ENCODE measurements at regions not wholly inside any gene's neighbourhood (a gene's known extent, or its start where the extent isn't known, plus 50 kb on each side); places are given as distances from the start of the nearest gene placed in this dataset.
A peak's percentile ranks its signal among the peaks of the same experiment; 100 is the strongest.

GRCh38 chr12:14167005-14167628 is 185.7 kb upstream of the GRIN2B start:
- Mint-ChIP-seq H3K4me1 (ENCODE audit: low read depth) (no peaks in the 10 kb centered on the region), H3K9me3 (no peaks in the 10 kb centered on the region), H3K4me3 (no peak overlapping the region), H3K36me3 (ENCODE audit: low read depth) (no peaks in the 10 kb centered on the region), H3K27ac (no peak overlapping the region), H3K27me3 (ENCODE audit: insufficient read depth) (peaks cover 5% of the 10 kb centered on the region)
- peak; percentile 8 for DNase-seq (ENCODE audit: low spot score)
- intact Hi-C loops (cut with micrococcal nuclease), result loop anchor here (1.0 to 10.0 kb wide), 5 partner anchors 303 to 910 kb away; no protein-coding TSS in a partner anchor

GRCh38 chr12:14169281-14169680 is 187.9 kb upstream of the GRIN2B start:
- Mint-ChIP-seq H3K4me3 (no peak overlapping the region), H3K27ac (no peak overlapping the region), H3K27me3 (ENCODE audit: insufficient read depth) (peaks cover 9% of the 10 kb centered on the region), H3K4me1 (ENCODE audit: low read depth) (no peaks in the 10 kb centered on the region), H3K36me3 (ENCODE audit: low read depth) (no peaks in the 10 kb centered on the region), H3K9me3 (no peaks in the 10 kb centered on the region)
- no peak for DNase-seq (ENCODE audit: low spot score)
- intact Hi-C loops (cut with micrococcal nuclease), result loop anchor here (5.0 to 10.0 kb wide), 2 partner anchors 504 to 892 kb away; no protein-coding TSS in a partner anchor

- no peaks in the 10 kb centered on the region for H3K4me1 Mint-ChIP-seq (ENCODE audit: low read depth)
- H3K27me3 Mint-ChIP-seq (ENCODE audit: insufficient read depth), result peaks cover 9% of the 10 kb centered on the region
- no peak for DNase-seq (ENCODE audit: low spot score)
- no peaks in the 10 kb centered on the region for H3K9me3 Mint-ChIP-seq
- no peak overlapping the region for H3K4me3 Mint-ChIP-seq
- H3K36me3 Mint-ChIP-seq (ENCODE audit: low read depth), result no peaks in the 10 kb centered on the region
- no peak overlapping the region for H3K27ac Mint-ChIP-seq
- intact Hi-C loops (cut with micrococcal nuclease), result no loop called here
Observed at GRCh38 chr12:14171106-14171505, 189.7 kb upstream of the GRIN2B start.

GRCh38 chr12:14175206-14175605 is 190.3 kb upstream of the ATF7IP start:
- intact Hi-C loops (cut with micrococcal nuclease), result no loop called here
- Mint-ChIP-seq H3K27ac (no peak overlapping the region), H3K9me3 (peaks cover 2% of the 10 kb centered on the region), H3K4me1 (ENCODE audit: low read depth) (no peaks in the 10 kb centered on the region), H3K4me3 (no peak overlapping the region), H3K27me3 (ENCODE audit: insufficient read depth) (peaks cover 4% of the 10 kb centered on the region), H3K36me3 (ENCODE audit: low read depth) (no peaks in the 10 kb centered on the region)
- no peak for DNase-seq (ENCODE audit: low spot score)

- no peaks in the 10 kb centered on the region for H3K4me1 Mint-ChIP-seq (ENCODE audit: low read depth)
- peak; percentile 3 for DNase-seq (ENCODE audit: low spot score)
- peaks cover 4% of the 10 kb centered on the region for H3K27me3 Mint-ChIP-seq (ENCODE audit: insufficient read depth)
- no peak overlapping the region for H3K27ac Mint-ChIP-seq
- intact Hi-C loops (cut with micrococcal nuclease), result loop anchor here (1.0 to 10.0 kb wide), 5 partner anchors 139 to 479 kb away; partner anchors contain the start of gene ATF7IP
- no peaks in the 10 kb centered on the region for H3K36me3 Mint-ChIP-seq (ENCODE audit: low read depth)
- no peaks in the 10 kb centered on the region for H3K9me3 Mint-ChIP-seq
- H3K4me3 Mint-ChIP-seq, result no peak overlapping the region
Observed at GRCh38 chr12:14185427-14186192, 179.9 kb upstream of the ATF7IP start.

- Mint-ChIP-seq H3K27me3 (ENCODE audit: insufficient read depth) (peaks cover 4% of the 10 kb centered on the region), H3K36me3 (ENCODE audit: low read depth) (no peaks in the 10 kb centered on the region), H3K4me1 (ENCODE audit: low read depth) (no peaks in the 10 kb centered on the region), H3K27ac (no peak overlapping the region), H3K4me3 (no peak overlapping the region), H3K9me3 (no peaks in the 10 kb centered on the region)
- intact Hi-C loops (cut with micrococcal nuclease), result loop anchor here (1.0 to 10.0 kb wide), 5 partner anchors 139 to 478 kb away; partner anchors contain the start of gene ATF7IP
- no peak for DNase-seq (ENCODE audit: low spot score)
Observed at GRCh38 chr12:14186193-14186502, 179.3 kb upstream of the ATF7IP start.

- H3K27me3 Mint-ChIP-seq (ENCODE audit: insufficient read depth), result peaks cover 6% of the 10 kb centered on the region
- no peak overlapping the region for H3K27ac Mint-ChIP-seq
- H3K4me3 Mint-ChIP-seq, result no peak overlapping the region
- H3K4me1 Mint-ChIP-seq (ENCODE audit: low read depth), result no peaks in the 10 kb centered on the region
- no peak for DNase-seq (ENCODE audit: low spot score)
- no peaks in the 10 kb centered on the region for H3K36me3 Mint-ChIP-seq (ENCODE audit: low read depth)
- H3K9me3 Mint-ChIP-seq, result no peaks in the 10 kb centered on the region
- intact Hi-C loops (cut with micrococcal nuclease), result loop anchor here (10.0 kb wide), 1 partner anchor 138 kb away; no protein-coding TSS in a partner anchor
Observed at GRCh38 chr12:14187002-14187401, 178.5 kb upstream of the ATF7IP start.

- no peak for DNase-seq (ENCODE audit: low spot score)
- Mint-ChIP-seq H3K4me1 (ENCODE audit: low read depth) (no peaks in the 10 kb centered on the region), H3K27me3 (ENCODE audit: insufficient read depth) (peaks cover 6% of the 10 kb centered on the region), H3K9me3 (no peaks in the 10 kb centered on the region), H3K36me3 (ENCODE audit: low read depth) (no peaks in the 10 kb centered on the region), H3K27ac (no peak overlapping the region), H3K4me3 (no peak overlapping the region)
- intact Hi-C loops (cut with micrococcal nuclease), result loop anchor here (10.0 kb wide), 1 partner anchor 137 kb away; no protein-coding TSS in a partner anchor
Observed at GRCh38 chr12:14187966-14188365, 177.5 kb upstream of the ATF7IP start.

GRCh38 chr12:14188744-14189143 is 176.7 kb upstream of the ATF7IP start:
- H3K9me3 Mint-ChIP-seq, result no peaks in the 10 kb centered on the region
- no peak overlapping the region for H3K27ac Mint-ChIP-seq
- no peaks in the 10 kb centered on the region for H3K4me1 Mint-ChIP-seq (ENCODE audit: low read depth)
- intact Hi-C loops (cut with micrococcal nuclease), result loop anchor here (10.0 kb wide), 1 partner anchor 136 kb away; no protein-coding TSS in a partner anchor
- no peak for DNase-seq (ENCODE audit: low spot score)
- H3K27me3 Mint-ChIP-seq (ENCODE audit: insufficient read depth), result peaks cover 6% of the 10 kb centered on the region
- H3K4me3 Mint-ChIP-seq, result no peak overlapping the region
- H3K36me3 Mint-ChIP-seq (ENCODE audit: low read depth), result no peaks in the 10 kb centered on the region

GRCh38 chr12:14190694-14191093 is 174.8 kb upstream of the ATF7IP start:
- Mint-ChIP-seq H3K27ac (no peak overlapping the region), H3K9me3 (no peaks in the 10 kb centered on the region), H3K27me3 (ENCODE audit: insufficient read depth) (peaks cover 4% of the 10 kb centered on the region), H3K36me3 (ENCODE audit: low read depth) (no peaks in the 10 kb centered on the region), H3K4me3 (no peak overlapping the region), H3K4me1 (ENCODE audit: low read depth) (no peaks in the 10 kb centered on the region)
- no peak for DNase-seq (ENCODE audit: low spot score)
- intact Hi-C loops (cut with micrococcal nuclease), result no loop called here

GRCh38 chr12:14191612-14192011 is 173.9 kb upstream of the ATF7IP start:
- DNase-seq (ENCODE audit: low spot score), result no peak
- intact Hi-C loops (cut with micrococcal nuclease), result no loop called here
- H3K27me3 Mint-ChIP-seq (ENCODE audit: insufficient read depth), result peaks cover 2% of the 10 kb centered on the region
- no peak overlapping the region for H3K27ac Mint-ChIP-seq
- H3K9me3 Mint-ChIP-seq, result no peaks in the 10 kb centered on the region
- H3K4me3 Mint-ChIP-seq, result no peak overlapping the region
- no peaks in the 10 kb centered on the region for H3K4me1 Mint-ChIP-seq (ENCODE audit: low read depth)
- H3K36me3 Mint-ChIP-seq (ENCODE audit: low read depth), result no peaks in the 10 kb centered on the region

- Mint-ChIP-seq H3K4me3 (no peak overlapping the region), H3K27ac (no peak overlapping the region), H3K36me3 (ENCODE audit: low read depth) (no peaks in the 10 kb centered on the region), H3K4me1 (ENCODE audit: low read depth) (no peaks in the 10 kb centered on the region), H3K9me3 (no peaks in the 10 kb centered on the region), H3K27me3 (ENCODE audit: insufficient read depth) (peaks cover 2% of the 10 kb centered on the region)
- intact Hi-C loops (cut with micrococcal nuclease), result no loop called here
- no peak for DNase-seq (ENCODE audit: low spot score)
Observed at GRCh38 chr12:14193639-14194038, 171.8 kb upstream of the ATF7IP start.

- intact Hi-C loops (cut with micrococcal nuclease), result no loop called here
- no peaks in the 10 kb centered on the region for H3K9me3 Mint-ChIP-seq
- H3K4me3 Mint-ChIP-seq, result no peak overlapping the region
- DNase-seq (ENCODE audit: low spot score), result no peak
- no peak overlapping the region for H3K27ac Mint-ChIP-seq
- peaks cover 2% of the 10 kb centered on the region for H3K27me3 Mint-ChIP-seq (ENCODE audit: insufficient read depth)
- H3K36me3 Mint-ChIP-seq (ENCODE audit: low read depth), result no peaks in the 10 kb centered on the region
- H3K4me1 Mint-ChIP-seq (ENCODE audit: low read depth), result no peaks in the 10 kb centered on the region
Observed at GRCh38 chr12:14194572-14194971, 170.9 kb upstream of the ATF7IP start.
